Keratinocyte (primary cell): ENCODE measurements at regions not wholly inside any gene's neighbourhood (a gene's known extent, or its start where the extent isn't known, plus 50 kb on each side); places are given as distances from the start of the nearest gene placed in this dataset.

Source experiments
- DNase-seq: peaks from one replicate; pipeline ENCODE4 v3.0.0-alpha.2; 2011; ENCODE audit warnings: low read depth, missing footprints, low spot score
- FAIRE-seq: peaks from 2 replicates; lab custom pipeline; 2011; peaks lifted over from hg19 to GRCh38; lab: Jason Lieb, UNC
- H2AFZ ChIP-seq: 2 replicates; pipeline ENCODE4 v1.6.0; 2012; ENCODE audit warnings: low read length, control low read depth, inconsistent platforms; ENCODE audit not compliant: control insufficient read depth
- H3K27ac ChIP-seq: 2 replicates; pipeline ENCODE4 v1.5.1; 2011; ENCODE audit warnings: low read length; ENCODE audit not compliant: control insufficient read depth, insufficient read depth
- H3K27me3 ChIP-seq: 3 replicates; pipeline ENCODE4 v1.6.0; 2011; ENCODE audit warnings: low read length; ENCODE audit not compliant: control insufficient read depth, insufficient read depth; ENCODE audit errors: extremely low read depth
- H3K36me3 ChIP-seq, 2 experiments: 2 replicates in 1 of 2; 3 replicates in 1 of 2; pipeline ENCODE4 v1.5.1; 2011; ENCODE audit warnings: low read length in 2 of 2, mild to moderate bottlenecking in 1 of 2; ENCODE audit not compliant: control insufficient read depth in 2 of 2, insufficient read depth in 2 of 2; ENCODE audit errors: extremely low read depth in 1 of 2
- H3K4me1 ChIP-seq: 3 replicates; pipeline ENCODE4 v1.5.1; 2011; ENCODE audit warnings: low read length; ENCODE audit not compliant: control insufficient read depth, insufficient read depth; ENCODE audit errors: extremely low read depth
- H3K4me2 ChIP-seq: 3 replicates; pipeline ENCODE4 v1.6.0; 2011; ENCODE audit warnings: low read depth, low read length; ENCODE audit not compliant: control insufficient read depth, insufficient read depth; ENCODE audit errors: extremely low read depth
- H3K4me3 ChIP-seq, 3 experiments: fragments of 200-600 bp in 1 of 3; sonication (generic) in 1 of 3; 2 replicates in 2 of 3; 3 replicates in 1 of 3; pipeline ENCODE4 v1.5.1; 2011 to 2016; ENCODE audit warnings: low read length in 3 of 3, mild to moderate bottlenecking in 3 of 3, control low read depth in 2 of 3, inconsistent platforms in 1 of 3, low read depth in 1 of 3, mixed read lengths in 1 of 3, mixed run types in 1 of 3, moderate library complexity in 1 of 3; ENCODE audit not compliant: control insufficient read depth in 2 of 3, insufficient read depth in 2 of 3; ENCODE audit errors: extremely low read depth in 1 of 3
- H3K79me2 ChIP-seq: 2 replicates; pipeline ENCODE4 v1.6.0; 2012; ENCODE audit warnings: low read length; ENCODE audit not compliant: control insufficient read depth, insufficient read depth
- H3K9ac ChIP-seq: 3 replicates; pipeline ENCODE4 v1.6.0; 2011; ENCODE audit warnings: low read length; ENCODE audit not compliant: control insufficient read depth, insufficient read depth; ENCODE audit errors: extremely low read depth
- H3K9me1 ChIP-seq: 3 replicates; pipeline ENCODE4 v1.6.0; 2011; ENCODE audit warnings: low read length; ENCODE audit not compliant: control insufficient read depth, insufficient read depth; ENCODE audit errors: extremely low read depth
- H3K9me3 ChIP-seq: 2 replicates; pipeline ENCODE4 v1.5.1; 2012; ENCODE audit warnings: low read depth, low read length; ENCODE audit not compliant: control insufficient read depth
- H4K20me1 ChIP-seq: 3 replicates; pipeline ENCODE4 v1.6.0; 2011; ENCODE audit warnings: low read length; ENCODE audit not compliant: control insufficient read depth, insufficient read depth; ENCODE audit errors: extremely low read depth
- EZH2 ChIP-seq: IDR thresholded peaks from one replicate; pipeline ENCODE4 v1.6.1; 2012; ENCODE audit warnings: inconsistent platforms, mild to moderate bottlenecking, low read length, moderate library complexity
- dilution Hi-C: fragments of 300-500 bp; cut with MboI; formaldehyde crosslinking; loops from one replicate; pipeline ENCODE4 v1.7.0; 2020; ENCODE audit warnings: low sequenced_read_pairs; ENCODE audit not compliant: extremely low pct_ligation_motif_present
- TF ChIP-seq, protein P1 (sequence below), 3 experiments: IDR thresholded peaks in 1 of 3; conservative IDR thresholded peaks in 1 of 3; optimal IDR thresholded peaks in 1 of 3; 2 replicates in 2 of 3; 3 replicates in 1 of 3; pipeline versions ENCODE3 to v1.5.1; 2011; ENCODE audit warnings: low read length in 3 of 3, mild to moderate bottlenecking in 3 of 3, moderate library complexity in 2 of 3, control low read depth in 1 of 3, inconsistent platforms in 1 of 3; ENCODE audit not compliant: insufficient read depth in 2 of 3; ENCODE audit errors: extremely low read depth in 1 of 3

DNA sequence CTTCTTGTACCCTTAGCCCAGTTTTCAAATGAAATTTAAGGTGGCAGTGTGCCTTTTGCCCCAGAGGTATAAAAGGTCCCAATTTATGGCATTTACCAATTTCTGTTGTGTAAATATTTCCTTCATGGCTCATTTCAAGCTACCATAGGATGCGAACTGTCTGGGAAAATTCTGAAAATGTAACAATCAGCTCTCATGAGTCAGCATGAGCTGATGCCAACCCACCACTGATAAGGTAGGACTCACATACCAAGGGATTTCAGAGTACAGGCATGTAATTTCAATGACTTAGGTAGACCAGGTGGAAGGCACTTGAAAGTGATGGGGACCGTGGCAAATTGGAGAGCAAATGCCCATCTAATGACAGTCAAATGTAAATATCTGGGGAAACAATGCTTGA is 169.5 kb downstream of the TTC8 start:
- Histone ChIP-seq H4K20me1 (no peaks in the 10 kb centered on the region), H3K36me3 (no peaks in the 10 kb centered on the region), H3K27me3 (no peaks in the 10 kb centered on the region), H3K9me1 (no peaks in the 10 kb centered on the region), H3K4me3 (no peak overlapping the region), H2AFZ (no peak overlapping the region), H3K27ac (peak overlapping the region; percentile 51), H3K4me2 (peak overlapping the region; percentile 25), H3K9me3 (peaks cover 3% of the 10 kb centered on the region), H3K4me1 (peaks cover 15% of the 10 kb centered on the region), H3K79me2 (no peaks in the 10 kb centered on the region), H3K9ac (no peak overlapping the region)
- TF ChIP-seq, protein P1, sequence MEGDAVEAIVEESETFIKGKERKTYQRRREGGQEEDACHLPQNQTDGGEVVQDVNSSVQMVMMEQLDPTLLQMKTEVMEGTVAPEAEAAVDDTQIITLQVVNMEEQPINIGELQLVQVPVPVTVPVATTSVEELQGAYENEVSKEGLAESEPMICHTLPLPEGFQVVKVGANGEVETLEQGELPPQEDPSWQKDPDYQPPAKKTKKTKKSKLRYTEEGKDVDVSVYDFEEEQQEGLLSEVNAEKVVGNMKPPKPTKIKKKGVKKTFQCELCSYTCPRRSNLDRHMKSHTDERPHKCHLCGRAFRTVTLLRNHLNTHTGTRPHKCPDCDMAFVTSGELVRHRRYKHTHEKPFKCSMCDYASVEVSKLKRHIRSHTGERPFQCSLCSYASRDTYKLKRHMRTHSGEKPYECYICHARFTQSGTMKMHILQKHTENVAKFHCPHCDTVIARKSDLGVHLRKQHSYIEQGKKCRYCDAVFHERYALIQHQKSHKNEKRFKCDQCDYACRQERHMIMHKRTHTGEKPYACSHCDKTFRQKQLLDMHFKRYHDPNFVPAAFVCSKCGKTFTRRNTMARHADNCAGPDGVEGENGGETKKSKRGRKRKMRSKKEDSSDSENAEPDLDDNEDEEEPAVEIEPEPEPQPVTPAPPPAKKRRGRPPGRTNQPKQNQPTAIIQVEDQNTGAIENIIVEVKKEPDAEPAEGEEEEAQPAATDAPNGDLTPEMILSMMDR (optimal IDR thresholded peaks at IDR 0.05 in 1 of 3, IDR thresholded peaks at IDR 0.05 in 1 of 3, conservative IDR thresholded peaks at IDR 0.05 in 1 of 3; ENCODE audit: extremely low read depth in 1 of 3, insufficient read depth in 2 of 3, low read length in 3 of 3), result no peak
- no peak for TF ChIP-seq EZH2
- FAIRE-seq (peak; percentile 91), DNase-seq (peak; percentile 59)
- dilution Hi-C loops, result no loop called here

DNA sequence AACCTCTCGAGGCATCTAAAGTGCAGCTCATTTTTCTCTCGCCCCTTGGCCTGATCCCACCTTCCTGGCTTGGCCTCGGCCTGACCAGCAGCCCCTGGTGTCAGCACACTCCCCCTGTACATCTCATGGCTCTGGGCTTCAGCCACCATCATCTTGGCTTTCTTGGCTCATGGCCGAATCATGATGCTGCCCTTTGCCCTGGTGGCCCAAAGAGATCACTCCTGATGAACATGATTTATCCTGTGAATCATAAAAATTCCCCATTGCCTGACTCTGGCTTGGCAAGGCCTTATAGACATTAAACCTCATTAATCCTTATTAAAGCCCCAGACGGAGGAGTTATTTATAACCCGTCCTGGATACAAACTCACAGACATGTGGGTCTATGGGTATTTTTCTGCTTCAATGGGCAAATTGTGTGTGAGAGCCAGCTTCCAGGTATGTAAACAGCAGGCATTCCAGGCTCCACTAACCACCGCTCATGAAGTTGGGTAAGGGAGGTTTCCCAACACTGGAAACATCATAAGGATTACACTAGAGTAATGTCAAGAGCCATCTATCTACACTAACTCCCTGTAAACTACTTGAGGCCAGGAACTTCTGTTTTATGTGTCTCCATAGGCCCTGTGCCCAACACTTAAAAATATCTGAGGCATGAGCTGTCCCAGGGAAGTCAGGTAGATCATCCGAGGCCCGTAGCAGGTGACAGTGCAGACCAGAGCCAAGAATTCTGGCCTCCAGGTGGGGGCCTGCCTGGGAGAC is 171.2 kb downstream of the TTC8 start:
- no peak for DNase-seq
- dilution Hi-C loops, result no loop called here
- H3K36me3 ChIP-seq, result no peaks in the 10 kb centered on the region
- H3K9me1 ChIP-seq, result no peaks in the 10 kb centered on the region
- H3K79me2 ChIP-seq, result no peaks in the 10 kb centered on the region
- no peak overlapping the region for H3K9ac ChIP-seq
- no peak overlapping the region for H2AFZ ChIP-seq
- no peaks in the 10 kb centered on the region for H4K20me1 ChIP-seq
- peaks cover 22% of the 10 kb centered on the region for H3K4me1 ChIP-seq
- H3K27me3 ChIP-seq, result no peaks in the 10 kb centered on the region
- H3K4me2 ChIP-seq, result no peak overlapping the region
- H3K27ac ChIP-seq, result no peak overlapping the region
- no peak overlapping the region for H3K4me3 ChIP-seq
- no peak for TF ChIP-seq EZH2
- TF ChIP-seq, protein P1 (optimal IDR thresholded peaks at IDR 0.05 in 1 of 3, IDR thresholded peaks at IDR 0.05 in 1 of 3, conservative IDR thresholded peaks at IDR 0.05 in 1 of 3; ENCODE audit: extremely low read depth in 1 of 3, insufficient read depth in 2 of 3, low read length in 3 of 3), result no peak
- peak; percentile 5 for FAIRE-seq
- peaks cover 3% of the 10 kb centered on the region for H3K9me3 ChIP-seq
